OCI-LY3 (cell line): ENCODE measurements at regions not wholly inside any gene's neighbourhood (a gene's known extent, or its start where the extent isn't known, plus 50 kb on each side); places are given as distances from the start of the nearest gene placed in this dataset.

Experiments
- CTCF ChIP-seq: fragments of 200-600, 300-600 bp; sonication (generic); IDR thresholded peaks from 2 replicates; pipeline ENCODE4 v1.5.1; 2014; ENCODE audit warnings: antibody characterized with exemption, low read length, low read depth
- EZH2phosphoT487 ChIP-seq: fragments of 200-600 bp; shearing (Covaris generic); IDR thresholded peaks from 2 replicates; pipeline ENCODE4 v1.6.1; 2018; ENCODE audit warnings: antibody characterized with exemption, mixed run types, low read depth

GRCh38 chr12:42761601-42762350, 172.2 kb upstream of the PRICKLE1 start:
- TF ChIP-seq CTCF (no peak), EZH2phosphoT487 (no peak)
